Ishikawa (cell line): ENCODE measurements at regions not wholly inside any gene's neighbourhood (a gene's known extent, or its start where the extent isn't known, plus 50 kb on each side); places are given as distances from the start of the nearest gene placed in this dataset.

Experiments used
- CEBPB ChIP-seq: IDR thresholded peaks from 2 replicates; pipeline ENCODE4 v1.6.1; 2012
- CREB1 ChIP-seq: IDR thresholded peaks from 2 replicates; pipeline ENCODE4 v1.6.1; 2012; ENCODE audit warnings: low read depth
- EGR1 ChIP-seq: IDR thresholded peaks from 2 replicates; pipeline ENCODE4 v1.6.1; 2012
- EP300 ChIP-seq: IDR thresholded peaks from 2 replicates; pipeline ENCODE4 v1.6.1; 2012; ENCODE audit warnings: borderline replicate concordance
- FOXM1 ChIP-seq: IDR thresholded peaks from 2 replicates; pipeline ENCODE4 v1.6.1; 2012; ENCODE audit warnings: low read depth, borderline replicate concordance
- MAX ChIP-seq: IDR thresholded peaks from 2 replicates; pipeline ENCODE4 v1.6.1; 2012
- NFIC ChIP-seq: IDR thresholded peaks from 2 replicates; pipeline ENCODE4 v1.6.1; 2012
- RAD21 ChIP-seq: IDR thresholded peaks from 2 replicates; pipeline ENCODE4 v1.6.1; 2012; ENCODE audit warnings: low read depth
- REST ChIP-seq: IDR thresholded peaks from 2 replicates; pipeline ENCODE4 v1.6.1; 2012; ENCODE audit warnings: low read depth, mild to moderate bottlenecking
- TAF1 ChIP-seq: IDR thresholded peaks from 2 replicates; pipeline ENCODE4 v1.6.1; 2012; ENCODE audit warnings: low read depth, mild to moderate bottlenecking
- TCF12 ChIP-seq: IDR thresholded peaks from 2 replicates; pipeline ENCODE4 v1.6.1; 2012; ENCODE audit warnings: low read depth
- TEAD4 ChIP-seq: IDR thresholded peaks from 2 replicates; pipeline ENCODE4 v1.6.1; 2012
- USF1 ChIP-seq: IDR thresholded peaks from 2 replicates; pipeline ENCODE4 v1.6.1; 2012
- YY1 ChIP-seq: IDR thresholded peaks from 2 replicates; pipeline ENCODE4 v1.6.1; 2012; ENCODE audit warnings: low read depth
- ZBTB7A ChIP-seq: IDR thresholded peaks from 2 replicates; pipeline ENCODE4 v1.6.1; 2012; ENCODE audit warnings: low read depth

- TF ChIP-seq CREB1 (no peak), ZBTB7A (no peak), TAF1 (no peak), MAX (no peak), EGR1 (no peak), FOXM1 (no peak), NFIC (no peak)
Measured at GRCh38 chr13:76439546-76439945, 446.7 kb downstream of the KCTD12 start.

GRCh38 chr13:76438050-76438449, 448.2 kb downstream of the KCTD12 start:
- TF ChIP-seq NFIC = no peak
- no peak for TF ChIP-seq ZBTB7A
- TF ChIP-seq FOXM1 = no peak
- no peak for TF ChIP-seq TCF12
- no peak for TF ChIP-seq TAF1
- no peak for TF ChIP-seq REST
- no peak for TF ChIP-seq EGR1
- TF ChIP-seq USF1 = no peak
- no peak for TF ChIP-seq MAX
- no peak for TF ChIP-seq TEAD4
- no peak for TF ChIP-seq CEBPB
- no peak for TF ChIP-seq YY1
- TF ChIP-seq RAD21 = no peak
- no peak for TF ChIP-seq EP300
- no peak for TF ChIP-seq CREB1

- TF ChIP-seq TAF1 = no peak
- no peak for TF ChIP-seq ZBTB7A
- no peak for TF ChIP-seq EP300
- no peak for TF ChIP-seq TEAD4
- TF ChIP-seq YY1 = no peak
- TF ChIP-seq RAD21 = no peak
- no peak for TF ChIP-seq MAX
- no peak for TF ChIP-seq REST
- TF ChIP-seq FOXM1 = no peak
- TF ChIP-seq TCF12 = no peak
- no peak for TF ChIP-seq NFIC
- no peak for TF ChIP-seq CEBPB
- TF ChIP-seq EGR1 = no peak
- TF ChIP-seq USF1 = no peak
- TF ChIP-seq CREB1 = no peak
Measured at GRCh38 chr13:76425935-76426334, 460.3 kb downstream of the KCTD12 start.

GRCh38 chr13:76421011-76421410, 465.2 kb downstream of the KCTD12 start:
- TF ChIP-seq FOXM1 (no peak), TCF12 (no peak), EP300 (no peak), TAF1 (no peak), TEAD4 (no peak), REST (no peak), ZBTB7A (no peak), NFIC (no peak), CEBPB (no peak), YY1 (no peak), CREB1 (no peak), USF1 (no peak)
